ENCODE measurements at regions not wholly inside any gene's neighbourhood (a gene's known extent, or its start where the extent isn't known, plus 50 kb on each side); places are given as distances from the start of the nearest gene placed in this dataset.

DNA sequence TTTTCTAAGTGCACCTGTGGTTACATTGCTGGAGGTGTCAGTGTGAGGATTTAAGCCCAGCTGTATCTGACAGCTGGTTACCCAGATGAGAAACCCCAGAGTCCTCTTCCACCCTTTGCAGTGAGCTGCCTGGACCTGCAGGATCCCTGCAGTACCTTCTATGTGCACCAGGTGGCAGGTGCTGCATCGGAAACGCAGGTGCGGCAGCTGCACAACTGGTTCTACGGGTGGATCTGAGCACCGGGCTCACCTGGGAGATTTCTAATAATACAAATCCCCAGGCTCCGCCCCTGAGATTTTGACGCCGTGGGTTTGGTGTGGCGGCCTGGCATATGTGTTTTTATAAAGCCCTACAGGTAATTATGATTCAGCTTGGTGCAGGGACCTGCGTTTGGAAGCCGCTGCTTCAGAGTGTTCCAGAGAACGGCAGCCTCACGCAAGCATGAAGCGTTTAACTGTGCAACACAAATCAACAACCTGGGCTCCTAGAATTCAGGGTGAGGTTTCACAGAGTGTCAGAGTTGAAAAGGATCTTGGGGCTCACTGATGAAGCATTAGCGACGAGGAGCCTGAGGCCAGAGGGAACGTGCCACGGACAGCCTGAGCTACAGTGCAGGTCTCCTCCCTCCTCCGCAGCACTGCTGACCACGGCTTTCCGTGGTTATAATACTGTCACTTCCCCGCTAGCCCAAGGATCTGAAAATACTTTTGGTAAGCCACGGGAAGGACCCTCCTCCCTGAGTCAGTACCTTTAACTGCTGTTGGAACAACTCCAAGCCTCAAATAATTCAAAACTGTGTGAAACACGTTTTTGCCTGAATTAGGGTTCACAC is 96.7 kb upstream of the TRABD2B start:
- intact Hi-C loops (cut with DNase I): no loop called here
- 31 to 49% (median 41%) methylated on average over 17 to 24 of the region's 24 CpGs for WGBS, 4 donors
- no peaks in the 10 kb centered on the region for H3K36me3 ChIP-seq
- H3K9me3 ChIP-seq: no peaks in the 10 kb centered on the region
- H3K27ac ChIP-seq: no peak overlapping the region
- peaks cover 0 to 35% (median 12%) of the 10 kb centered on the region in 9 donors for H3K27me3 ChIP-seq
- no peaks in the 10 kb centered on the region for H3K4me1 ChIP-seq
- peak in 4 of 5 donors; percentile 21 to 54 (median 38) for DNase-seq
- ATAC-seq: peak in 3 of 4 donors; percentile 47 to 73 (median 71)
- TF ChIP-seq, protein P1, sequence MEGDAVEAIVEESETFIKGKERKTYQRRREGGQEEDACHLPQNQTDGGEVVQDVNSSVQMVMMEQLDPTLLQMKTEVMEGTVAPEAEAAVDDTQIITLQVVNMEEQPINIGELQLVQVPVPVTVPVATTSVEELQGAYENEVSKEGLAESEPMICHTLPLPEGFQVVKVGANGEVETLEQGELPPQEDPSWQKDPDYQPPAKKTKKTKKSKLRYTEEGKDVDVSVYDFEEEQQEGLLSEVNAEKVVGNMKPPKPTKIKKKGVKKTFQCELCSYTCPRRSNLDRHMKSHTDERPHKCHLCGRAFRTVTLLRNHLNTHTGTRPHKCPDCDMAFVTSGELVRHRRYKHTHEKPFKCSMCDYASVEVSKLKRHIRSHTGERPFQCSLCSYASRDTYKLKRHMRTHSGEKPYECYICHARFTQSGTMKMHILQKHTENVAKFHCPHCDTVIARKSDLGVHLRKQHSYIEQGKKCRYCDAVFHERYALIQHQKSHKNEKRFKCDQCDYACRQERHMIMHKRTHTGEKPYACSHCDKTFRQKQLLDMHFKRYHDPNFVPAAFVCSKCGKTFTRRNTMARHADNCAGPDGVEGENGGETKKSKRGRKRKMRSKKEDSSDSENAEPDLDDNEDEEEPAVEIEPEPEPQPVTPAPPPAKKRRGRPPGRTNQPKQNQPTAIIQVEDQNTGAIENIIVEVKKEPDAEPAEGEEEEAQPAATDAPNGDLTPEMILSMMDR (IDR thresholded peaks at IDR 0.05): peak; percentile 52 to 76 (median 62)
- TF ChIP-seq POLR2A (IDR thresholded peaks at IDR 0.05): no peak
- H3K4me3 ChIP-seq: no peak overlapping the region

DNA sequence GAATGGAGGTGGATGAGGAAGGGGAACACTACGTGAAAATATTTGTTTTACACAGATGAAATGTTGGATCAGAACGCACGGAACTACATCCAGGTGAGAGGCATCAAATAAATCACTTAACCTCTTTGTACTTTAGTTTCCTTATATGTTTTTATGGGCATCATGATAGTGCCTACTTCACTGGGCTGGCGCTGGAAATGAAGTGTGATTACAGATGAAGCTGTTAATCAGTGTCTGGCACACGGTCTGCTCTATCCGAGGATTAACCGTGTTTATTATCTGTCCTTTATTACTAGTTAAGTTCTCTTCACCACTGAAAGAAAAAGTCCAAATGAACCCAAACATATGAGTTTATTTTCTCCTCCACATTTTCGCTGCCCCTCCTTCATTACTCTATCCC is 96.0 kb upstream of the TRABD2B start:
- no peaks in the 10 kb centered on the region for H3K36me3 ChIP-seq
- TF ChIP-seq, protein P1 (IDR thresholded peaks at IDR 0.05): no peak
- no peak for TF ChIP-seq POLR2A (IDR thresholded peaks at IDR 0.05)
- intact Hi-C loops (cut with DNase I): no loop called here
- ATAC-seq (no peak), DNase-seq (no peak)
- no peaks in the 10 kb centered on the region for H3K9me3 ChIP-seq
- 51 to 60% (median 56%) methylated on average over 8 of the region's 8 CpGs for WGBS, 4 donors
- no peak overlapping the region for H3K4me3 ChIP-seq
- no peaks in the 10 kb centered on the region for H3K4me1 ChIP-seq
- H3K27me3 ChIP-seq: peaks cover 0 to 35% (median 12%) of the 10 kb centered on the region in 9 donors
- H3K27ac ChIP-seq: no peak overlapping the region

DNA sequence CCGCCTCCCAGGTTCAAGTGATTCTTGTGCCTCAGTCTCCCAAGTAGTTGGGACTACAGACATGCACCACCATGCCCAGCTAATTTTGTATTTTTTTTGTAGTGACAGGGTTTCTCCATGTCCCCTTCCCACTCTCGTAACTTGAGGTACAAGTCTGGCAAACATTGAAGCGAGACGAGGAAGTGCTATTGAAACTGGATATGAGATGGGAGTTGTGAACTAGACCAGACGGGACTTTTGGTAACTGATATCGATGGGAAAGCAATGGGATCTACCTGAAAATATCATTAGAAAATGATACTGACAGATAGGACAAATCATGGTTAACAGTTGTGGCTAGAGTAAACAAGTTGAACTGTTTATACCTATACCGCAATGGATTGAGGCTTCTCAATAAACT is 95.2 kb upstream of the TRABD2B start:
- no peaks in the 10 kb centered on the region for H3K9me3 ChIP-seq
- 82 to 86% (median 84%) methylated on average over 7 of the region's 7 CpGs for WGBS, 4 donors
- H3K4me1 ChIP-seq: no peaks in the 10 kb centered on the region
- peaks cover 0 to 35% (median 10%) of the 10 kb centered on the region in 9 donors for H3K27me3 ChIP-seq
- ATAC-seq (no peak), DNase-seq (no peak)
- H3K36me3 ChIP-seq: no peaks in the 10 kb centered on the region
- H3K4me3 ChIP-seq: no peak overlapping the region
- H3K27ac ChIP-seq: no peak overlapping the region
- intact Hi-C loops (cut with DNase I): no loop called here
- TF ChIP-seq, protein P1 (IDR thresholded peaks at IDR 0.05): no peak
- no peak for TF ChIP-seq POLR2A (IDR thresholded peaks at IDR 0.05)

DNA sequence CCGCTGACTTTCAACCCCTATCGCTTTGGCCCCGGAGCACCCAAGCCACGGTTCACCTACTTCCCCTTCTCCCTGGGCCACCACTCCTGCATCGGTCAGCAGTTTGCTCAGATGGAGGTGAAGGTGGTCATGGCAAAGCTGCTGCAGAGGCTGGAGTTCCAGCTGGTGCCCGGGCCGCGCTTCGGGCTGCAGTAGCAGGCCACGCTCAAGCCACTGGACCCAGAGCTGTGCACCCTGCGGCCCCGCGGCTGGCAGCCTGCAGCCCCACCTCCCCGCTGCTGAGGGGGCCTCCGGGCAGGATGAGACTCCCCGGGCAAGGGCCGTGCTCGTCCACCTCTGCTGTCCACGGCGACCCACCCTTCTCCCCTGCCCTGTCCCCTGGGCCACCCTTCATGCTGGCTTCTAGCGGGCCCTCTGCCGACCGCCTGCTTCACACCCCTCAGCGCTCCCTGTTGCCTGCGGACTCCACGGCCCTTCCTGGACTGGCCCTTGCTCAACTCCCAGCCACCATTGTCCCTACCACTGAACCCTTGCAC is 92.2 kb upstream of the TRABD2B start:
- TF ChIP-seq, protein P1 (IDR thresholded peaks at IDR 0.05): no peak
- TF ChIP-seq POLR2A (IDR thresholded peaks at IDR 0.05): no peak
- DNase-seq: no peak
- 88 to 91% (median 89%) methylated on average over 25 to 26 of the region's 26 CpGs for WGBS, 4 donors
- H3K4me3 ChIP-seq: no peak overlapping the region
- peaks cover 0 to 34% (median 10%) of the 10 kb centered on the region in 9 donors for H3K27me3 ChIP-seq
- no peaks in the 10 kb centered on the region for H3K9me3 ChIP-seq
- no peaks in the 10 kb centered on the region for H3K36me3 ChIP-seq
- peak in 1 of 4 donors; percentile 33 for ATAC-seq
- intact Hi-C loops (cut with DNase I): no loop called here
- no peaks in the 10 kb centered on the region for H3K4me1 ChIP-seq
- H3K27ac ChIP-seq: no peak overlapping the region

Data from heart left ventricle (tissue), 16 donors.